ENCODE measurements at regions not wholly inside any gene's neighbourhood (a gene's known extent, or its start where the extent isn't known, plus 50 kb on each side); places are given as distances from the start of the nearest gene placed in this dataset.

DNA sequence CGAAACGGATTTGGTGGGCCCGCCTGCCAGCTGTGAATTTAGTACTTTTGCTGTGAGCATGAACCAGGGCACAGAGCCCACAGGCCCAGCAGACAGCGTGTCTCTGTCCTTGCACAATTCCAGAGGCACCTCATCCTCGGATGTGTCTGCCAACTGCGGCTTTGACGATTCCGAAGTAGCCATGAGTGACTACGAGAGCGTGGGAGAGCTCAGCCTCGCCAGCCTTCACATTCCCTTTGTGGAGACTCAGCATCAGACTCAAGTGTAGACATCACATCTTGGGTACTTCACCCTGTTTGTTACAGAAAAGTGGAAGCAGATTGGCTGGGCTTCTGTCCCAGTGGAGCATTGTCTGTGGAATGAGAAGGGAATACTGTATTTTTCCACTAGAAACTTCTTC, 78.6 kb upstream of the MTNR1B start:
- in situ Hi-C loops (cut with MboI; ENCODE audit: low pct_unique_long_range_greater_than_20kb, low sequenced_read_pairs, unreplicated experiment): no loop called here
- TF ChIP-seq, protein P1, sequence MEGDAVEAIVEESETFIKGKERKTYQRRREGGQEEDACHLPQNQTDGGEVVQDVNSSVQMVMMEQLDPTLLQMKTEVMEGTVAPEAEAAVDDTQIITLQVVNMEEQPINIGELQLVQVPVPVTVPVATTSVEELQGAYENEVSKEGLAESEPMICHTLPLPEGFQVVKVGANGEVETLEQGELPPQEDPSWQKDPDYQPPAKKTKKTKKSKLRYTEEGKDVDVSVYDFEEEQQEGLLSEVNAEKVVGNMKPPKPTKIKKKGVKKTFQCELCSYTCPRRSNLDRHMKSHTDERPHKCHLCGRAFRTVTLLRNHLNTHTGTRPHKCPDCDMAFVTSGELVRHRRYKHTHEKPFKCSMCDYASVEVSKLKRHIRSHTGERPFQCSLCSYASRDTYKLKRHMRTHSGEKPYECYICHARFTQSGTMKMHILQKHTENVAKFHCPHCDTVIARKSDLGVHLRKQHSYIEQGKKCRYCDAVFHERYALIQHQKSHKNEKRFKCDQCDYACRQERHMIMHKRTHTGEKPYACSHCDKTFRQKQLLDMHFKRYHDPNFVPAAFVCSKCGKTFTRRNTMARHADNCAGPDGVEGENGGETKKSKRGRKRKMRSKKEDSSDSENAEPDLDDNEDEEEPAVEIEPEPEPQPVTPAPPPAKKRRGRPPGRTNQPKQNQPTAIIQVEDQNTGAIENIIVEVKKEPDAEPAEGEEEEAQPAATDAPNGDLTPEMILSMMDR (IDR thresholded peaks at IDR 0.05; ENCODE audit: extremely low read depth, insufficient read depth, missing control alignments): no peak
- DNase-seq (ENCODE audit: low spot score): no peak

DNA sequence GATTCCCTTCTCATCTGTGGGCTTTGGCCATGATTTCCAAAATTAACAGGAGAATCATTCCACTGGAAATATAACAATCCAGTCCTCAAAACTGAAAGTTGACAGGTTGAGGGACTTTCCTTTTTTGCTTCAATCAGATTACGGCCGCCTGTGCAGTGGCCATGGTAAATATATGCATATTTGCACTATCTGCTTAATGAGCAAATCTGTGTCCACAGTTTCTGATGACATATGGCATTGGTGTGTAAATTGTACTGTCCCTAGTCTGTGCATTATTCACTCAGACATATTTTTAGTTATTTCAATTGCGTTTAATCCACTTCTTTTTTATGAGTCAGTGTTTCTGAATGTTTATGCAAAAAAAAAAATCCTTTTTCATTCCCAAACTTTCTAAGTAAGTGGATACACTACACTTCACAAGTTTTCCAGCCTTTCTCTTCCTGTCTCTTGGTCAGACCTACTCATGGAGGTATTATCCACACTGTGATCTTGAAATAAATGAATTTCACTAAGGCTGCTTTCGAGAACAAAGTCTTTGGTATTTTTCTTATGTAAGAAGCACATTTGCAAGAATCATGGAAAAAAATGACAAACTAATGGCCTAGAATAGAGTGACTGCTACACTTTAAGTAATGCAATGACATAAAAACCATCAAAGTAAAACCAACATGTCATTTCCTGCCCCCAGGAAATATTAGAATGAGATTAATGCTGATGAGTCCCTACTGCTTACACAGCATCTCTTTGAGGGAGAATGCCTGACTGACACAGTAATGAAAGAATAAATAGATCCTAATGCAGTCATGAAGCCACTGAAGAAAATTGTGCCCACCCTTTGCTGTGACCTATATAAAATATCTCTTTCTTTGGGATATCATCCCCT, 76.4 kb upstream of the MTNR1B start:
- in situ Hi-C loops (cut with MboI; ENCODE audit: low pct_unique_long_range_greater_than_20kb, low sequenced_read_pairs, unreplicated experiment): no loop called here
- DNase-seq (ENCODE audit: low spot score): no peak

DNA sequence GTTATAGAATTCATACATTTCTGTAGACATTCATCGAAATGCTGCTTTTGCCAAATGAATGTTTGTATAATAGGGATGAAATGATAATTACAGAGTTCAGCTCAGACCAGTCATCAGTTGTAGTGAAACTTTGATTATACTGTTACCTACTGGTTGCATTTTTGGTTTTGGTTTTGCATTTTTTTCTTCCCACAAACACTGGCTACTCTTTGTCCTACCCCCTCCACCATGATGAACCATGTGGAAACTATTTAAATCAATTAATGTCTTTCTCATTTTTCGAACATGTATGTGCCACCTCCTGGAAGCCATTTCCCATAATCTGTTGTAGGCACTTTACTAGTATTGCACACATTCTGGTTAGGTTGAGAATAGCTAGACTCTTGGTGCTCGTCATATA, 75.3 kb upstream of the MTNR1B start:
- no peak for DNase-seq (ENCODE audit: low spot score)

More for the DNA sequence above, 76.4 kb upstream of the MTNR1B start:
- TF ChIP-seq, protein P1 (IDR thresholded peaks at IDR 0.05; ENCODE audit: extremely low read depth, insufficient read depth, missing control alignments): no peak

DNA sequence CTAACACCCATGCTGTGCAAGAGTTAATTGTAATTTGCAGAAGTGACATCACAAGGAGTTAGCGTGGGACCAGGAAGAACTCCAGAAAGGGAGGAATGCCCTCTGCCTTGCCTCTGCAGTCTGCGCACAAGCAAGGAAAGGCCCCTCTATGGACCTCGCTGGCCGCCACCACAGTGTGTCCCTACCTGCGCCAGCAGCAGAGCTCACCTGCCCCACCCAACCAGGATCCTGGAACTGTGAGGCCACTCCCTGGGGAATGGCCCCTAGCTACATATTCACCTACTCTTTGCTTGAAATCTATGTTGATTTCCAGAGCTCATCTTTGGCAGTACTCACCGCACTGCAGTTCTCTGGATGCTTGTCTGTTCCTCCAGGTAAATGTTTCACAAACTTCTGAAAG, 72.0 kb upstream of the MTNR1B start:
- TF ChIP-seq, protein P1 (IDR thresholded peaks at IDR 0.05; ENCODE audit: extremely low read depth, insufficient read depth, missing control alignments): no peak
- in situ Hi-C loops (cut with MboI; ENCODE audit: low pct_unique_long_range_greater_than_20kb, low sequenced_read_pairs, unreplicated experiment): no loop called here
- DNase-seq (ENCODE audit: low spot score): no peak

More for the DNA sequence above, 75.3 kb upstream of the MTNR1B start:
- in situ Hi-C loops (cut with MboI; ENCODE audit: low pct_unique_long_range_greater_than_20kb, low sequenced_read_pairs, unreplicated experiment): no loop called here
- TF ChIP-seq, protein P1 (IDR thresholded peaks at IDR 0.05; ENCODE audit: extremely low read depth, insufficient read depth, missing control alignments): no peak

GRCh38 chr11:92902417-92902816, 67.0 kb upstream of the MTNR1B start:
- in situ Hi-C loops (cut with MboI; ENCODE audit: low pct_unique_long_range_greater_than_20kb, low sequenced_read_pairs, unreplicated experiment): no loop called here
- DNase-seq (ENCODE audit: low spot score): no peak
- TF ChIP-seq, protein P1 (IDR thresholded peaks at IDR 0.05; ENCODE audit: extremely low read depth, insufficient read depth, missing control alignments): no peak

- in situ Hi-C loops (cut with MboI; ENCODE audit: low pct_unique_long_range_greater_than_20kb, low sequenced_read_pairs, unreplicated experiment): no loop called here
- TF ChIP-seq, protein P1 (IDR thresholded peaks at IDR 0.05; ENCODE audit: extremely low read depth, insufficient read depth, missing control alignments): no peak
- DNase-seq (ENCODE audit: low spot score): no peak
These were observed 61.8 kb upstream of the MTNR1B start for GRCh38 chr11:92907671-92908070.
